Coronary artery (tissue), 2 donors: ENCODE measurements at regions not wholly inside any gene's neighbourhood (a gene's known extent, or its start where the extent isn't known, plus 50 kb on each side); places are given as distances from the start of the nearest gene placed in this dataset.

Experiments
- DNase-seq: peaks from one replicate; pipeline ENCODE4 v3.0.0-alpha.2; 2017; ENCODE audit warnings: low spot score
- H3K27ac ChIP-seq, 2 donors: fragments of 200-600 bp; sonication (generic); one replicate each; pipeline ENCODE4 v1.5.1; 2016 to 2019
- H3K4me3 ChIP-seq: fragments of 200-600 bp; sonication (generic); 2 replicates; pipeline ENCODE4 v1.5.1; 2016; ENCODE audit warnings: mild to moderate bottlenecking, moderate library complexity
- CTCF ChIP-seq: fragments of 200-600 bp; sonication (generic); IDR thresholded peaks from one replicate; pipeline ENCODE4 v1.5.1; 2019; ENCODE audit warnings: antibody characterized with exemption

- DNase-seq: no peak
- TF ChIP-seq CTCF: no peak
Measured at GRCh38 chr14:34258318-34258717, 203.7 kb downstream of the SPTSSA start.

DNA sequence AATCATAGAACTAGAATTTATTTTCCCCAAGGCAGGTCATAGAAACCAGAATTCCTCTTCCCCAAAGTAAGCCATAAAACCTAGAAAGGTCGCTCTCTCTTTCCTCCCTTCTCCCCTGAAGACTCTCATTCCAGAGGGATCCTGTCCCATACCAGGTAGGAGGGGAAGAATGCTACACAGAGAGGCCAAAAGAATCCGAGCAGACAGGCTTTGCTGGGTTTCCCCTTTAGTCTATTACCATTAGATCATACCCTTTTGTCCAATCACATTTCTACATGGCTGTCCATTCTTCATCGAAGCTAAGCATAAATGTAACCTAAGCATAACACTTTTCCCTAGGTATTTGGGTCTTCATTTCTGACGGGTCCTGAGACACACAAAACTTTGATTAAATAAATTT, 204.5 kb downstream of the SPTSSA start:
- no peak for DNase-seq
- no peak overlapping the region for H3K4me3 ChIP-seq
- no peak overlapping the region for H3K27ac ChIP-seq
- TF ChIP-seq CTCF: no peak

More at GRCh38 chr14:34258318-34258717, 203.7 kb downstream of the SPTSSA start:
- Histone ChIP-seq H3K27ac (no peak overlapping the region), H3K4me3 (no peak overlapping the region)

GRCh38 chr14:34256223-34256622, 205.8 kb downstream of the SPTSSA start:
- no peak overlapping the region for H3K4me3 ChIP-seq
- no peak overlapping the region for H3K27ac ChIP-seq
- no peak for DNase-seq
- no peak for TF ChIP-seq CTCF

DNA sequence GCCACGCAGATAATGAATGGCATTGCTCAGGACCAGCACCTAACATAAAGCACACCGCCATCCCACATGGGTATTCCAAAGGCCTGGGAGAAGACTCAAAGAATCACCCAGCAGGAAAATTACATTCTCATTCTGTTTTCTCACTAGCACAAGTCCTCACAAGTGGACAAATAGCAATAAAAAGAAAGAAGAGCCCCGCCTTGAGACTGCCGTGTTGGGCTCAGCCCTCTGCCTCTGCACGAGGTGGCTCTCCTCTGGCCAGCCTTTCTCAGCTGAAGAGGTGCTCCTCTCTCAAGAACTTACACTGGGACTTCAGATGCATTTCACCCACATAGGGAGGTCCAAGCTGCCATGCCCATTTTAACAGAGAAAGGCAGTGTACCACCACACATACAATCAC, 207.5 kb downstream of the SPTSSA start:
- TF ChIP-seq CTCF: no peak
- Histone ChIP-seq H3K4me3 (no peak overlapping the region), H3K27ac (no peak overlapping the region)
- no peak for DNase-seq

- H3K4me3 ChIP-seq: no peak overlapping the region
- TF ChIP-seq CTCF: no peak
- H3K27ac ChIP-seq: no peak overlapping the region
- no peak for DNase-seq
Measured at GRCh38 chr14:34254031-34254430, 208.0 kb downstream of the SPTSSA start.

- no peak overlapping the region for H3K27ac ChIP-seq
- DNase-seq: no peak
- no peak for TF ChIP-seq CTCF
- H3K4me3 ChIP-seq: no peak overlapping the region
Measured at GRCh38 chr14:34252227-34252626, 209.8 kb downstream of the SPTSSA start.

- no peak for DNase-seq
- TF ChIP-seq CTCF: no peak
- Histone ChIP-seq H3K4me3 (no peak overlapping the region), H3K27ac (no peak overlapping the region)
Measured at GRCh38 chr14:34251662-34252061, 210.4 kb downstream of the SPTSSA start.
